ENCODE measurements at regions not wholly inside any gene's neighbourhood (a gene's known extent, or its start where the extent isn't known, plus 50 kb on each side); places are given as distances from the start of the nearest gene placed in this dataset.
"Not testable (repeated sequence)": the region's sequence is repeated elsewhere in the genome, so short reads cannot be mapped to it uniquely, and the experiment has no call there.

GRCh38 chr3:21892104-21892503 is 141.1 kb upstream of the ZNF385D start:
- DNase-seq (ENCODE audit: missing footprints), result no peak
- no peak for ATAC-seq
- intact Hi-C loops (cut with DNase I), result loop anchor here (10.0 kb wide), 1 partner anchor 407 kb away; no protein-coding TSS in a partner anchor

- no peak for ATAC-seq
- no peak for DNase-seq (ENCODE audit: missing footprints)
- intact Hi-C loops (cut with DNase I), result loop anchor here (10.0 kb wide), 1 partner anchor 408 kb away; no protein-coding TSS in a partner anchor
Observed at GRCh38 chr3:21893242-21893641, 142.2 kb upstream of the ZNF385D start.

- DNase-seq (ENCODE audit: missing footprints) (no peak), ATAC-seq (peak; percentile 64)
- intact Hi-C loops (cut with DNase I), result loop anchor here (2.0 to 10.0 kb wide), 2 partner anchors 142 to 410 kb away; no protein-coding TSS in a partner anchor
Observed at GRCh38 chr3:21894459-21895340, 143.7 kb upstream of the ZNF385D start.

- DNase-seq (ENCODE audit: missing footprints), result no peak
- intact Hi-C loops (cut with DNase I), result loop anchor here (10.0 kb wide), 1 partner anchor 414 kb away; no protein-coding TSS in a partner anchor
- ATAC-seq, result no peak
Observed at GRCh38 chr3:21898316-21898715, 147.3 kb upstream of the ZNF385D start.

GRCh38 chr3:21901484-21901883 is 150.5 kb upstream of the ZNF385D start:
- intact Hi-C loops (cut with DNase I), result no loop called here
- DNase-seq (ENCODE audit: missing footprints), result no peak
- no peak for ATAC-seq

- ATAC-seq (no peak), DNase-seq (ENCODE audit: missing footprints) (no peak)
- intact Hi-C loops (cut with DNase I), result no loop called here
Observed at GRCh38 chr3:21902956-21903355, 151.9 kb upstream of the ZNF385D start.

GRCh38 chr3:21909096-21909495 is 158.1 kb upstream of the ZNF385D start:
- DNase-seq (ENCODE audit: missing footprints) (no peak), ATAC-seq (no peak)
- intact Hi-C loops (cut with DNase I), result no loop called here

- intact Hi-C loops (cut with DNase I), result no loop called here
- ATAC-seq (no peak), DNase-seq (ENCODE audit: missing footprints) (no peak)
Observed at GRCh38 chr3:21912711-21913110, 161.7 kb upstream of the ZNF385D start.

- intact Hi-C loops (cut with DNase I), result no loop called here
- ATAC-seq, result no peak
- DNase-seq (ENCODE audit: missing footprints), result no peak
Observed at GRCh38 chr3:21913791-21914190, 162.8 kb upstream of the ZNF385D start.

GRCh38 chr3:21914451-21914850 is 163.4 kb upstream of the ZNF385D start:
- intact Hi-C loops (cut with DNase I), result no loop called here
- no peak for DNase-seq (ENCODE audit: missing footprints)

GRCh38 chr3:21919383-21919782 is 168.4 kb upstream of the ZNF385D start:
- ATAC-seq, result no peak
- DNase-seq (ENCODE audit: missing footprints), result no peak
- intact Hi-C loops (cut with DNase I), result no loop called here

More at GRCh38 chr3:21914451-21914850, 163.4 kb upstream of the ZNF385D start:
- no peak for ATAC-seq

GRCh38 chr3:21920421-21920861 is 169.4 kb upstream of the ZNF385D start:
- intact Hi-C loops (cut with DNase I), result no loop called here
- no peak for ATAC-seq
- DNase-seq (ENCODE audit: missing footprints), result no peak

- intact Hi-C loops (cut with DNase I); ATAC-seq; DNase-seq (ENCODE audit: missing footprints): not testable (repeated sequence)
Observed at GRCh38 chr3:21923156-21923555, 172.1 kb upstream of the ZNF385D start.

GRCh38 chr3:21927261-21927660 is 176.3 kb upstream of the ZNF385D start:
- DNase-seq (ENCODE audit: missing footprints) (no peak), ATAC-seq (no peak)
- intact Hi-C loops (cut with DNase I), result no loop called here

GRCh38 chr3:21934591-21934990 is 183.6 kb upstream of the ZNF385D start:
- DNase-seq (ENCODE audit: missing footprints) (no peak), ATAC-seq (no peak)
- intact Hi-C loops (cut with DNase I), result no loop called here

GRCh38 chr3:21936207-21936606 is 185.2 kb upstream of the ZNF385D start:
- ATAC-seq (no peak), DNase-seq (ENCODE audit: missing footprints) (no peak)
- intact Hi-C loops (cut with DNase I), result no loop called here

- no peak for ATAC-seq
- intact Hi-C loops (cut with DNase I), result no loop called here
- no peak for DNase-seq (ENCODE audit: missing footprints)
Observed at GRCh38 chr3:21938267-21938681, 187.3 kb upstream of the ZNF385D start.

- intact Hi-C loops (cut with DNase I), result no loop called here
- DNase-seq (ENCODE audit: missing footprints) (no peak), ATAC-seq (peak; percentile 83)
Observed at GRCh38 chr3:21942328-21942727, 191.3 kb upstream of the ZNF385D start.

- DNase-seq (ENCODE audit: missing footprints) (no peak), ATAC-seq (no peak)
- intact Hi-C loops (cut with DNase I), result no loop called here
Observed at GRCh38 chr3:21944251-21944650, 193.2 kb upstream of the ZNF385D start.

- intact Hi-C loops (cut with DNase I), result no loop called here
- DNase-seq (ENCODE audit: missing footprints) (no peak), ATAC-seq (no peak)
Observed at GRCh38 chr3:21952856-21953255, 201.8 kb upstream of the ZNF385D start.
